NCI-H1092 treated with DMSO at 0.1 percent for 48 hours (cell line): ENCODE measurements at regions not wholly inside any gene's neighbourhood (a gene's known extent, or its start where the extent isn't known, plus 50 kb on each side); places are given as distances from the start of the nearest gene placed in this dataset.

Experiments
- DNase-seq: peaks from one replicate; lab custom pipeline; 2025; lab: John Stamatoyannopoulos, UW

DNA sequence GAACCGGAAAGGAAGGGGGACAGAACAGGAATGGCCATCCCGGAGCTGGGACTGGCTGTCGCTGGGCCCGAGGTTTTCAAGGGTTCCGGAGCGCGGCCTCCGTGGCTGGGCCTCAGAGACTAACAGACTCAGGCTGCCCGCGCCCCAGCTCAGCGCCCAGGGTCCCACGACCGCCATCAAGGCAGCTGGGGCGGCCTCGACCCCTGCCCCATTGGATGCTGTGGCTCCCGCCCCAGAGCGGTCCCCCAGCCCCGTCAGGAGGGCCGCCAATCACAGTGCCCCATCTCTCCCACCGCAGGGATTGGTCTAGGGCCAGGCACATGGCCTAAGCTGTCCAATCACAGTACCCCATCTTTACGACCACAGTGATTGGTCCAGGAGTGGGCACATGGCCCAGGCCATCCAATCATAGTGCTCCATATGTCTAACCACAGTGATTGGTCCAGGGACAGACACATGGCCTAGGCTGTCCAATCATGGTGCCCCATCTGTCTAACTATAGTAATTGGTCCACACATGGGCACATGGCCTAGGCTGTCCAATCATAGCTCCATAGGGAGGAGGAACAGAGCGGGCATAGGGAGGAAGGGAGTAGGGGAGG is 105.3 kb upstream of the NKX1-1 start:
- DNase-seq, result no peak

DNA sequence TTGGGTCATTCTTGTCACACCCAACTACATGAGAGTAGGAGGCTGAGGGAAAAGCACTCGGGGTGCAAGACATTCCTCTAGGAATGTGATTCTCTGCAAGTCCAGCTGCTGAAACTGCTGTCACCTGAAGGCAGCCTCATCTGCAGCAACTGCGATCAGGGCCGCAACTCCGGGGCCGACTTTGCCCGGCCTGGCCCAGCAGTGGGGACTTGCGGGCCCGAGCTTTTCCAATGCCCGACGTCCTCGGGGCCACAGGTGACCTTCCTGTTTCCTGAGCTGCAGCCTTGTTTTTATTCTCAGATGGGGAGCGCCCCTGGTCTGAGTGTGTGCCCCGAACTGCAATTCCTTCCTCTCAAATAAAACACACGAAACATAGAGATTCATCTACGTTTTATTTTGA is 104.7 kb upstream of the NKX1-1 start:
- DNase-seq, result no peak

- DNase-seq, result no peak
Measured at GRCh38 chr4:1509366-1509765, 103.1 kb upstream of the NKX1-1 start.

DNA sequence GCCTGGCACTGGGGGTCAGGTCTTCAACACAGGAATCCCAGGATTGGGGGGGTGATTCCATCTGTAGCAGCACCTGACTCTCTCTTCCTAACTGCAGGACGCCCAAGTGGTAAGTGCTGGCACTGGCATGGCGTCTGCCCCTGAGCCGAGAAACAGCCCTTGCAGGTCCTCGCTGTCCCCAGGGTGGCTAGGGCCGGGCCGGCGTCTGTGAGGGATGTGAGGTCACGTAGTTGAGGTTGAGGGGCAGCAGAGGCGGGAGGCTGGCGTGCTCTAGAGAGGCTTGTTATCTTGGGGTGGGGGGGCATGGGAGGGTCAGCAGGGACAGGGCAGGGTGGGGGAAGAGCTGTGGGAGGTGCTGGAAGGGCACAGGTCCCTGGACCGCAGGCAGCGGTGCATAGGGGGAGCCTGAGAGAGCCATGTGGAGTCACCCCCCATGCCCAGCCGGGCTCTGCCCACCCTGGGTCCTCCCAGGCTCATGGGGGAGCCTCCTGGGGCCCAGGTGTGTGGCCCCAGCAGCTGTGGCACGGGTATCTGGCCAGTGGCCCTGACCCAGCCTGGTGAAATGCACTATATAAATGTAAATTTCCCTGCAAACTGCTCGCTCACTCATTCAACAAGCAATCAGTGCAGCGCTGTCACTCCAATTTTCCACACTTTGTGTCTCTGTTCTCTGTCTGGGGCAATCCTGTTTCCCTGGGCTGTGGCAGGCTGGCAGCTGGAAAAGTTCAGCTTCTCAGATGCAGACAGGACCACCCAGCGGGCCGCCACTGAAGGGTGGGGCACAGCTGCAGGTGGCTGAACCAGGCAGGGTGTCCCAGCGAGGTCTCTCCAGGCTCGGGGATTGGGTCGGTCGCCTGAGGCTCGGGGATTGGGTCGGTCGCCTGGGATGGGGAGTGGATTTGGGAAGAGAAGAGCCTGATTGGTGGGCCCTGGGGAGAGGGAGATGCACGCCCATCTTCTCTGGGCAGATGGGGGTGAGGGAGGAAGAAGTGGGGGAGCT is 102.2 kb upstream of the NKX1-1 start:
- DNase-seq, result no peak

DNA sequence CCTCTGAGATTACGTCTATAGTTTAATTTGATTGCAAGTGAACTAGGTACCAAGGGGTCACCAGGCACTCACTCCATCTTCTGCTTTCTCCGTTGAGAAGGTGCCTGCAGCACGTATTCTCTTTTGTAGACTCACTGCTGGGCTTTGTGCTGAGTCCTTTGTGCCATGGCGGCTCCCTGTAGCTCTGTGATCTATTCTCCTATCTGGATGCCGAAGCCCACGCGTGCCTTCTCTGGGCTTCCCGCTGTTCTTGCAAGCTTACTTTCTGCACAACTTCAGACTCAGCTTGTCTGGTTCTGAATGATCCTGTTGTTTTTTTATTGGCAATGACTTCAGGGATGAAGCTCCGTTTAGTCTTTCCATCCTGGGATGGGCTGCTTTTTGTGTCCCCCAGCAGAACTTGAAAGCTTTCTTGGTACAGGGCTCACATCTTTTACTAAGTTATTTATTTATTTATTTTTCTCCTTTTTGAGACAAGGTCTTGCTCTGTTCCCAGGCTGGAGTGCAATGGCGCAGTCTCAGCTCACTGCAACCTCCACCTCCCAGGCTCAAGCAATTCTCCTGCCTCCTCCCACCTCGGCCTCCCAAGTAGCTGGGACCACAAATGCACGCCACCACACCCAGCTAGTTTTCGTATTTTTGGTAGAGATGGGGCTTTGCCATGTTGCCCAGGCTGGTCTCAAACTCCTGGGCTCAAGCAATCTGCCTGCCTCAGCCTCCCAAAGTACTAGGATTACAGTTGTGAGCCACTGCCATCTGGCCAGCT is 100.9 kb upstream of the NKX1-1 start:
- no peak for DNase-seq

DNA sequence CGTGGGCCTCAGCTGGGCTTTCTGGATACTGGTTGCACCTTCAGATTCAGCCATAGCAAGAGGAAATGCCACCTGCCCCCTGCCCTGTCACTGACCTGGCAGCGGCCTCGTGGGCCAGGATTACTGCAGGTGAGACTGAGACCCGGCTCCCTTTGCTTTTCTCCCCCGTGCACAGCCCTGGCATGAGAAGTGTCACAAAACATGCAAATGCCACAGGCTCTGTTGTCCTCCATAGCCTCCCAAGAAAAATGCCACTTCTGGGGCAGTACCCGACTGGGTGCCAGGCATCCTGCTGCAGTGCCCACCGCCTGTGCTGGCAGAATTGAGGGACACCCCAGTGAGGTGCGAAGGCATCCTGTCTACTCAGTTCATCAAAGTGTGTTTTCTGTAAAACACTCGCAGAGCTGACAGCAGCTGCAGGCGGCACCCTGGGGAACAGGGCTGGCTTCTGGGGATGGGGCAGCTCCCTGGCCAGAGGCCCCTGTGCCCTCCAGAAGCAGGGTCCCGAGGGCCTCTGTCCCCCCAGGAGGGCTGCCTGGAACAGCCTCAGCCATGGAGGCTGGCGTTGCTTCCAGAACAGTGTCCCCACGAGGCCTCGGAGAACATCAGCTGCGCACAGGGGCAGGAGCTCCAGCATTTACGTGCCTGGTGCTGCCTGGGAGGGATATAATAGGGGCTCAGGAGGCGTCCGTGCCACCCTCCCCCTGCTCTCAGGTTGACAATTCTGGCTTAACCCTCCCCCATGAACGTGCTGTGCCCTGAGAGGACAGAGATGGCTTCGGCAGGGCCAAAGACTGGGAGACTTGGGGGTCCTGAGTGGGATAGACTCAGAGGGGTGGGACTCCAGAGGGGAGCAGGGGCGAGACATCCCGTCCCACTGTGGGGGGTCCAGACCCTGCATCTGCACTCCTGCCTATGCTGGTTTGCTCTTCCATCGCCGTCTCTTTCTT is 99.5 kb upstream of the NKX1-1 start:
- no peak for DNase-seq

- no peak for DNase-seq
Measured at GRCh38 chr4:1504595-1505500, 98.6 kb upstream of the NKX1-1 start.

DNA sequence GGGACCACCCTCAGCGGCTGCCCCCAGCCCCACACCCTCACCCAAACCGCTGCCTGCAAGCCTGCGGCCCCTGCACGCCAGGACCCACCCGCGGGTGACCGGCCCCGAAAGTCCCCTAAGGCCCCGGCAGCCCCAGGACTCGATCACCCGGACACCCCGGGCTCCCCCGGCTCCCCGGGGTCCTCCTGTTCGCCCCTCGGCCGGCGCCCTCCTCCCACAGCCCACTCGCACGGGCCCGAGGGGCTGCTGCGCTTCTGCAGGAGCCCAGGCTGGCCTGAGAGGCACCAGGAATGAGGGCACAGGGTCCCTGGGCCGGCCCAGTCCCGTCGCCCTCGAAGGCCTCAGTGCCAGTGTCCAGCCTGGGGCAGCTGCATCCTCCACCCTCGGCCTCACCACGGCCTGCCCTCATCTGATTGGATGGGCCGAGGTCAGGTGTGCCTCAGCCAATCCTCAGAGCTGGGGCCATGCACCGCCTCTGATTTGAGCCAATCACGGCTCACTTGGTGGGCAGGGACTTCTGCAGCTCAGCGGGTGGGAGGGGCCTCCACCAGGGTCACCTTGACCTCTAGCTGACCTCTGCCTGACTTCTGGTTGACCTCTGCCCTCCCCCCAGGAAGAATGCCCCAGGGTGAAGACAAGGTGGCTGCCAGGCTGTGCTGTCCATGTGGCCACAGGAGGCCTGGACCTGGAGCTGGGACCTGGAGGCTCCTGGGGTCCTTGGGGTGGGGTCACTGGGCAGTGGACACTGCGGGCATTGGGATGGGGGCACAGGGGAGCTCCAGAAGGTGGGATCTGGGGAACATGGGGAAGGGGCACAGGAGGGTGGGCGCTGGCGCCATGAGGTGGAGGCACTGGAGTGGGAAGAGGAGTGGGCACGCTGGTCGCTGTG is 97.6 kb upstream of the NKX1-1 start:
- DNase-seq, result no peak

GRCh38 chr4:1502976-1503375 is 96.7 kb upstream of the NKX1-1 start:
- DNase-seq, result no peak

DNA sequence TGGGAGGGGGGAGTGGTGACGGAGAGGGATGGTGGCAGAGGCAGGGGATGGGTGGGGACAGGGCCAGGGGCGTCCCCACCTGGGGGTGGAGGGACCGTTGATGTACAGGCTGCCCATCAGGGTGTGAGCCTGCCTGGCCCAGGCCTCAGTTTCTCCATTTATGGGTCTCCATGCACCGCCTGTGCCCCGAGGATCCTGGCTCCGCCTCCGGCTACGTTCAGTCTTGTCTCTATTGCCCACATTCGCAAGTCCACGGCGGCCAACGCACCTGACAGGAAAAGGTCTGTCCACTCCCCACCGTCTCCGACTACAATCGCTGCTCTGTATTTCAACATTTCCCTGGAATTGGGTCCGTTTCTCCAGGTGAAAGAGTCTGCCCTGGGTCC is 96.3 kb upstream of the NKX1-1 start:
- no peak for DNase-seq

DNA sequence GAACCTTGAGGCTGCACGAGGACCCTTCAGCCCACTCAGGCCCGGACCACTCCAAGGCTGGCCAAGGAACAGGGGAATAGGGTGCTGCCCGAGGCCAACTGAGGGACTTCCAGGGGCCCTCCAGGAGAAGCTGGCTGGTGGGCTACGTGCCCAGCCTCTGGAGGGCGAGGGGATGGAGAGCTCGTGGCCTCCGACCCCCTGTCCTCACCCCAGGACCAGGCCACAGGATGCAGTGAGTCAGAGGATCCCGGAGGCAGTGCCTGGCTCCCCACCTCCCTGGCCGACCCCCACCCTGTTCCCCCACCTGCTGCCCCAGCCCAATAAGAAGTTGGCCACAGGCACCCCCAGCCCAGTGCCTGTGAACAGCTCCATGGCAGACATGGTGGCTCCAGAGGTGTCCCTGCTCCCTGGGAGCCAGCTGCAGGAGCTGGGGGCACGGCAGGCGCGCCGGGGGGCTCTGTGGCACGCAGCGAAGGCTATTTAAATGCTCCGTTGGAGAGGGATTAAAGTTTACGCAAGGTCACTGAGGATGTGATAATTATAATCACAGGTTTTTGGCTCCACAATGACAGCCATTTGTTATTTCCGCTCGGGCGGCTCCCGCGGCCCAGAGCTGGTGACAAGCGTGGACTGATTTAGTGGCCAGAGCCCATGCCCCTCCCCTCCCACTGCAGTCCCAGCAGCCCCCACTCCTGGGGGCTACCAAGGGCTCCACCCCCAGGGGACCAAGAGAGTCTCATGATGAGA is 95.7 kb upstream of the NKX1-1 start:
- DNase-seq, result no peak

DNA sequence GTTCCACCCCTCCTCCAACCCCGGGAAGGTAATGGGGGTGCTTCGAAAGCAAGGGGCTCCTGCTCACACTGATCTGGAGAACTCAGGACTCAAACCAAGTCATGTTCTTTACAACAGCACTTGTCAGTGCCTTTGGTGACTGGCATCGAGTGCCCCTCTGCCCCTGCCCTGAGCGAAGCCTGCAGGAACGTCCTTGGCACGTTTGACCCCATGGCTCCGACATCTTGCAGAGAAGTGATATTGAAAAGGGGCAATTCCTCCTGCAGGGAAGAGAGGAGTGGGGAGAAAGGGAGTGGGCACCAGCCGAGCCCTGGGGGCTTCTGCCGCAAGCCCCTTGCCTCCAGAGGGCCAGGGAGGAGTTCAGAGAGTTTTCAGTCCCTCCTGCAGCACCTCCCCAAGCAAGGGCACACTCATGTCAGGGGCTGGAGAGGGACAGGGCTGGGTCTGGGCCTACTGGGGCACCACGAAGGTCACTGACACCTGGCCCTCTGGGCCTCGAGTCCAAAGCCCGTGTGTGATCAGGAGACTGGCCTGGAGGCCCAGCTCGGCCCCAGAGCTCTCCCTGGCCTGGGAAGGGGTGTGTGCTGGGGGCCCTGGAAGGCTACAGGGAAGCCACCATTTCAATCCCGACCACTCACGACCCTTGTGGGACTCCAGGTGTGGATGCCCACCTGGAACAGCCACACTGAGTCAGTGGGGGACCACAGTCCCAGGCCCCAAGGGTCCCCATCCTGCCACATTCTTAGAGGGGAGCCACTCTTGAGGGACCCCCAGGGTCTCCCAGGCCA is 94.9 kb upstream of the NKX1-1 start:
- no peak for DNase-seq

- no peak for DNase-seq
Measured at GRCh38 chr4:1500231-1500965, 94.2 kb upstream of the NKX1-1 start.

- DNase-seq, result no peak
Measured at GRCh38 chr4:1499465-1499864, 93.2 kb upstream of the NKX1-1 start.

GRCh38 chr4:1497189-1497801 is 91.1 kb upstream of the NKX1-1 start:
- DNase-seq, result no peak

DNA sequence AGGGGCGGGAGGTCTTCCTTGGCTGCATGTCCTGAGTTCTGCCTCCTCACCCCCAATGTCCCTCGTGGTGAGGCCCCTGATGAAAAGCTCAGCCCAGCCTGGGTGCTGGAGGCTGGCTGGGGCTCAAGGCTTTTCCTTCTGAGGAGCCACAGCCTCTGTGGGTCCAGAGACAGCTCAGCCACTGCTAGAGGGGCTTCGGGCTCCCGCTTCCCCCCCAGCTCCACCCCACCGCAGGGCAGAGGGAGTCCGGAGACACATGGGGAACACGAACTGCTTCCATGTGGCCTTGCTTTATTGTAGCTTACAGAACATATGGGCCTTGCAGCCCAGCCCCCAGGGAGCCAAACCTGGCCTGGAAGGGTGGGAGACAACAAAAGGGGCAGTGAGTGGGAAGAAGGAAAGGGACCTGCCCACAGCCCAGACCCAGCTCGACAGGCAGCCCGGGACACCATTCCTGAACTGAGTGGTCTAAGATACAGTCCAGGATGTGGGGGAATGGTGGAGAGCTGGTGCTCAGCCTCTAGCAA is 89.9 kb upstream of the NKX1-1 start:
- no peak for DNase-seq
